ENCODE measurements at regions not wholly inside any gene's neighbourhood (a gene's known extent, or its start where the extent isn't known, plus 50 kb on each side); places are given as distances from the start of the nearest gene placed in this dataset.

DNA sequence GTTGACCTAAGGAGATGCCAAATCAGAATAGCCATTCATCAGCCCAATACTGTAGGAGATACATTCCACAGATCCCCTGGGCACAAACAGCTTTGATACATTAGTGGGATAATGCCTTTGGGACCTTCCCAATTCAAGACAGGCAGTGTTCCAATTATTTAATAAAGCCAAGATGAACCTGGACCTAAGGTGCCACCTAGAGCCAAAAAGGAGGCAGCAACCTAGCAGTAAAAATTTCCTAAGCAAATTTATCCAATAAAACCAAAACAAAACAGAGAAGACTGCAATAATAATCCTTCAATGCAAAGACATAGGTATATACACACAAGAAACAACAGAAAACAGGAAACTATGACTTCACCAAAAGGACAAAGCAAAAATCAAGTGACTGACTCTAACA, 253.0 kb downstream of the HINT1 start:
- TF ChIP-seq, protein P1, sequence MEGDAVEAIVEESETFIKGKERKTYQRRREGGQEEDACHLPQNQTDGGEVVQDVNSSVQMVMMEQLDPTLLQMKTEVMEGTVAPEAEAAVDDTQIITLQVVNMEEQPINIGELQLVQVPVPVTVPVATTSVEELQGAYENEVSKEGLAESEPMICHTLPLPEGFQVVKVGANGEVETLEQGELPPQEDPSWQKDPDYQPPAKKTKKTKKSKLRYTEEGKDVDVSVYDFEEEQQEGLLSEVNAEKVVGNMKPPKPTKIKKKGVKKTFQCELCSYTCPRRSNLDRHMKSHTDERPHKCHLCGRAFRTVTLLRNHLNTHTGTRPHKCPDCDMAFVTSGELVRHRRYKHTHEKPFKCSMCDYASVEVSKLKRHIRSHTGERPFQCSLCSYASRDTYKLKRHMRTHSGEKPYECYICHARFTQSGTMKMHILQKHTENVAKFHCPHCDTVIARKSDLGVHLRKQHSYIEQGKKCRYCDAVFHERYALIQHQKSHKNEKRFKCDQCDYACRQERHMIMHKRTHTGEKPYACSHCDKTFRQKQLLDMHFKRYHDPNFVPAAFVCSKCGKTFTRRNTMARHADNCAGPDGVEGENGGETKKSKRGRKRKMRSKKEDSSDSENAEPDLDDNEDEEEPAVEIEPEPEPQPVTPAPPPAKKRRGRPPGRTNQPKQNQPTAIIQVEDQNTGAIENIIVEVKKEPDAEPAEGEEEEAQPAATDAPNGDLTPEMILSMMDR (IDR thresholded peaks at IDR 0.05), result no peak
- no peak for TF ChIP-seq POLR2A (IDR thresholded peaks at IDR 0.05)

Data from uterus (tissue), 2 donors.